ENCODE measurements at regions not wholly inside any gene's neighbourhood (a gene's known extent, or its start where the extent isn't known, plus 50 kb on each side); places are given as distances from the start of the nearest gene placed in this dataset.

DNA sequence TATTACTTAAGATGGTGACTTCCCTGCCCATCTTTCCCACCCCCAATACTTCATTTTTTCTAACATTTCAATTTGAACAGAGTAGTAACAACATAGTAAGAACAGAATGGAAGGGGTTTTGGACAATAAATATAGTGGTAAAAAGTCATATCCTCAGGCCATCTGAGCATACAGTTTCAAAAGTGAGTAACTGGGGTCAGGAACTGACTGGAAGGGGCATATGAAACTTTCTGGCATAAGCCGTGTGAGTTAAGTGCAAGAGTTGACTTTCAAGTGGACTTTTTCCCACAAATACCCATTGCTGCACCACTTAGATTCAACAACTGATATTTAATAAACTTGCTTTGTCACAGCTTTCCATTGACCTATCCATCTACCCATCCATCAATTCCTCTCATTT, 153.5 kb upstream of the IL12A start:
- BruUV-seq (replicated peaks) = no TSS peak
- H3K4me1 ChIP-seq (ENCODE audit: insufficient read depth, low read length, poor library complexity, severe bottlenecking) = no peaks in the 10 kb centered on the region
- H3K9me3 ChIP-seq (ENCODE audit: low read length) = no peaks in the 10 kb centered on the region
- H3K27ac ChIP-seq (ENCODE audit: low read depth, low read length, poor library complexity, severe bottlenecking) = no peak overlapping the region
- H3K4me3 ChIP-seq (ENCODE audit: low read depth, low read length, poor library complexity, severe bottlenecking) = no peak overlapping the region
- no peak overlapping the region for H3K4me2 ChIP-seq (ENCODE audit: low read length)
- intact Hi-C loops (cut with micrococcal nuclease; ENCODE audit: unreplicated experiment) = no loop called here
- ChIA-PET POLR2A (no interaction called here), CTCF (ENCODE audit: unreplicated experiment) (interaction anchor here (1.2 kb wide), 1 partner anchor 13 kb away, joined by 3 read pairs; no protein-coding TSS in a partner anchor)
- H3K9me2 ChIP-seq (ENCODE audit: insufficient read depth, low read length) = no peaks in the 10 kb centered on the region
- no peak overlapping the region for H2AFZ ChIP-seq (ENCODE audit: low read length)
- no peaks in the 10 kb centered on the region for H3K36me3 ChIP-seq (ENCODE audit: insufficient read depth, low read length)
- no peak for TF ChIP-seq EZH2phosphoT487 (IDR thresholded peaks at IDR 0.05; ENCODE audit: borderline replicate concordance, low read depth, low read length)
- TF ChIP-seq, protein P1, sequence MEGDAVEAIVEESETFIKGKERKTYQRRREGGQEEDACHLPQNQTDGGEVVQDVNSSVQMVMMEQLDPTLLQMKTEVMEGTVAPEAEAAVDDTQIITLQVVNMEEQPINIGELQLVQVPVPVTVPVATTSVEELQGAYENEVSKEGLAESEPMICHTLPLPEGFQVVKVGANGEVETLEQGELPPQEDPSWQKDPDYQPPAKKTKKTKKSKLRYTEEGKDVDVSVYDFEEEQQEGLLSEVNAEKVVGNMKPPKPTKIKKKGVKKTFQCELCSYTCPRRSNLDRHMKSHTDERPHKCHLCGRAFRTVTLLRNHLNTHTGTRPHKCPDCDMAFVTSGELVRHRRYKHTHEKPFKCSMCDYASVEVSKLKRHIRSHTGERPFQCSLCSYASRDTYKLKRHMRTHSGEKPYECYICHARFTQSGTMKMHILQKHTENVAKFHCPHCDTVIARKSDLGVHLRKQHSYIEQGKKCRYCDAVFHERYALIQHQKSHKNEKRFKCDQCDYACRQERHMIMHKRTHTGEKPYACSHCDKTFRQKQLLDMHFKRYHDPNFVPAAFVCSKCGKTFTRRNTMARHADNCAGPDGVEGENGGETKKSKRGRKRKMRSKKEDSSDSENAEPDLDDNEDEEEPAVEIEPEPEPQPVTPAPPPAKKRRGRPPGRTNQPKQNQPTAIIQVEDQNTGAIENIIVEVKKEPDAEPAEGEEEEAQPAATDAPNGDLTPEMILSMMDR (conservative IDR thresholded peaks at IDR 0.05; ENCODE audit: low read length) = no peak
- no peaks in the 10 kb centered on the region for H4K20me1 ChIP-seq (ENCODE audit: insufficient read depth, low read length)
- no peak for DNase-seq (ENCODE audit: low spot score)
- no peaks in the 10 kb centered on the region for H3K79me2 ChIP-seq (ENCODE audit: insufficient read depth, low read depth, low read length)

DNA sequence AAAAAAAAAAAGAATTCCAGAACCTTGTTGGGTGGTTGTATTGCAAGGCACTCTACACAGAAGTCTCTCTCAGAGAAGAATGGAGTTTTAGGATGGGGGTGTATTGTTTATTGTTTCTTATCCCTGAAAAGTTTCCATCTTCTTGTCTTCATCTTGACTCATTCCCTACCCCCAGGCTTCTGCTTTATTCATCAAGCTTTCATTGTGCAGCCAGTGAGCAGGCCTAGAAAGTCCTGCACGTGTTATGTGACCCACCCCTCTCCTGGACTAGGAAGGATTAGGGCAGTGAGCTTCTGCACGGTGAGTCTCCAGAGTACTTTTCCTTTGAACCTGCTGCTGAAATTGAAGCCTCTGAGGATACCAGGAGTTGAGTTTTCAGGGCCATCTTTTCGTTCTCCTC, 150.9 kb upstream of the IL12A start:
- Histone ChIP-seq H4K20me1 (ENCODE audit: insufficient read depth, low read length) (no peaks in the 10 kb centered on the region), H3K9me2 (ENCODE audit: insufficient read depth, low read length) (no peaks in the 10 kb centered on the region), H3K4me3 (ENCODE audit: low read depth, low read length, poor library complexity, severe bottlenecking) (no peak overlapping the region), H3K9me3 (ENCODE audit: low read length) (no peaks in the 10 kb centered on the region), H3K4me1 (ENCODE audit: insufficient read depth, low read length, poor library complexity, severe bottlenecking) (no peaks in the 10 kb centered on the region), H3K27ac (ENCODE audit: low read depth, low read length, poor library complexity, severe bottlenecking) (no peak overlapping the region), H3K4me2 (ENCODE audit: low read length) (no peak overlapping the region), H3K36me3 (ENCODE audit: insufficient read depth, low read length) (no peaks in the 10 kb centered on the region), H2AFZ (ENCODE audit: low read length) (no peak overlapping the region), H3K79me2 (ENCODE audit: insufficient read depth, low read depth, low read length) (no peaks in the 10 kb centered on the region)
- ChIA-PET CTCF (ENCODE audit: unreplicated experiment) (no interaction called here), POLR2A (interaction anchor here (0.9 to 1.9 kb wide), 2 partner anchors 8 to 99 kb away, joined by 4 to 5 read pairs; no protein-coding TSS in a partner anchor)
- no peak for TF ChIP-seq EZH2phosphoT487 (IDR thresholded peaks at IDR 0.05; ENCODE audit: borderline replicate concordance, low read depth, low read length)
- TF ChIP-seq, protein P1 (conservative IDR thresholded peaks at IDR 0.05; ENCODE audit: low read length) = no peak
- DNase-seq (ENCODE audit: low spot score) = no peak
- intact Hi-C loops (cut with micrococcal nuclease; ENCODE audit: unreplicated experiment) = no loop called here
- no TSS peak for BruUV-seq (replicated peaks)

DNA sequence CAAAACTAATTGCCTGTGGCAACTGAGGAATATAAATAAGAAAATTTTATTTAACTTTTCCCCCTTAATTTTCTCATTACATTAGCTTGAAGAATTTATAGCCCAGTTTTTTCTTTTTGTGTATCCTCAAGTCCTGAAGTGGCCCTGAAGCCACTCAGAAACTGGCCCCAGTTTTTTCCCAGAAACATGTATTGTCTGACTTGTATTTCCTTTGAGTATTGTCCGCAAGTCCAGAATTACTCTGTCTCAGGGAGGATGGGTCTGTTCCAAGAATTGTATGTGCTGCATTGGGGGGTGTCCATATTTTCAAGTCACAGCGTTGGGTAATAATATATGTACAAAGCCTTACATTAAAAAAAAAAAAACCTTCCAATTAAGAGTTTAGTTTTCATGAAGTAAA, 149.7 kb upstream of the IL12A start:
- DNase-seq (ENCODE audit: low spot score) = no peak
- Histone ChIP-seq H3K4me3 (ENCODE audit: low read depth, low read length, poor library complexity, severe bottlenecking) (no peak overlapping the region), H3K4me2 (ENCODE audit: low read length) (no peak overlapping the region), H3K27ac (ENCODE audit: low read depth, low read length, poor library complexity, severe bottlenecking) (no peak overlapping the region), H3K9me3 (ENCODE audit: low read length) (no peaks in the 10 kb centered on the region), H4K20me1 (ENCODE audit: insufficient read depth, low read length) (no peaks in the 10 kb centered on the region), H3K79me2 (ENCODE audit: insufficient read depth, low read depth, low read length) (no peaks in the 10 kb centered on the region), H3K9me2 (ENCODE audit: insufficient read depth, low read length) (no peaks in the 10 kb centered on the region), H3K4me1 (ENCODE audit: insufficient read depth, low read length, poor library complexity, severe bottlenecking) (no peaks in the 10 kb centered on the region), H3K36me3 (ENCODE audit: insufficient read depth, low read length) (no peaks in the 10 kb centered on the region), H2AFZ (ENCODE audit: low read length) (no peak overlapping the region)
- intact Hi-C loops (cut with micrococcal nuclease; ENCODE audit: unreplicated experiment) = no loop called here
- CTCF ChIA-PET (ENCODE audit: unreplicated experiment) = no interaction called here
- no TSS peak for BruUV-seq (replicated peaks)
- POLR2A ChIA-PET = interaction anchor here (0.6 to 1.9 kb wide), 3 partner anchors 9 to 591 kb away, joined by 3 to 5 read pairs (median 4); no protein-coding TSS in a partner anchor
- no peak for TF ChIP-seq EZH2phosphoT487 (IDR thresholded peaks at IDR 0.05; ENCODE audit: borderline replicate concordance, low read depth, low read length)
- TF ChIP-seq, protein P1 (conservative IDR thresholded peaks at IDR 0.05; ENCODE audit: low read length) = no peak

All from OCI-LY7 (cell line).